NCI-H2196 (cell line): ENCODE measurements at regions not wholly inside any gene's neighbourhood (a gene's known extent, or its start where the extent isn't known, plus 50 kb on each side); places are given as distances from the start of the nearest gene placed in this dataset.
"Not testable (repeated sequence)": the region's sequence is repeated elsewhere in the genome, so short reads cannot be mapped to it uniquely, and the experiment has no call there.

Source experiments
- DNase-seq: peaks from one replicate; lab custom pipeline; 2025; ENCODE audit not compliant: unreplicated experiment; lab: John Stamatoyannopoulos, UW

DNA sequence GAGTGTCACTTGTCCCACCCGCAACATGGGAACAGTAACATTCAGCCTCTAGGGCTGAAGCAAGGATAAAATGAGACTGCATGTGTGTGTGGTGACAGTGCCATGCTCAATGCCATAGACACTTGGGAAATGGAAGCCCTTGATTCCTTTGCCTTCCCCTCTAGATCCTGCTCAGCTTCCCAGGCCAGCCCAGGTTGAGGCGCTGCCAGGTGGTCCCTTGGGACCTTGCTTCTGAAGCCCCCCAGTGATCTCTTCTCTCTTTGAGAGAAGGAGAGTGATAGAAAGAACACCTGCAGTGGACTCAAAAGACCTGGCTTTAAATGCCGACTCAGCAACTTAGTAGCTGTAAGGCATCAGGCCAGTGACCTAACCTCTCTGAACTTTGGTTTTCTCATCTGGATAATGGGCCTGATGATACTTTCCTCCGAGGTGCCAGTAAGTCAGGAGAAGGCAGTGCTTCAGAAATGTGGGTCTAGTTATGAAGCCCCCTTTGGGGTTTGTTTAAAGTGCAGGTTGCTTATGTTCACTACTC is 144.5 kb downstream of the RPLP1 start:
- DNase-seq = no peak

DNA sequence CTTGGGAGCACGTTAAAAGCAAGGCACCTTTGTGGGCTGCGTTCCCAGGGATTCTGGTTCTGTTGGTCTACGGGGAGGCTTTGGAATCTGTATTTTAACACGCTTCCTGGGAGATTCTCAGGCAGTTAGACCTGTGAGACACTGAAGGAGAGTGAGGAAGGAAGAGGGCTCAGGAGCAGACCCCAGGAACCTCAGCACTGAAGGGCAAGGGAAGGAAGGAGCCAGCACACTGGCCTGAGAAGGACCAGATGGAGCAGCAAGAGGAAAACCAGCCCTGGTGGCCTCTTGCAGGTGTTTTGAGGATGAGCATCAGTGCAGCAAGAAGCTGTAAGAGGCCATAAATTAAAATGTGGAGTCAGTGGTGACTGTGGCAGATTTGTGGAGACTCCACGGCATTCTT is 146.7 kb downstream of the RPLP1 start:
- DNase-seq = no peak

DNA sequence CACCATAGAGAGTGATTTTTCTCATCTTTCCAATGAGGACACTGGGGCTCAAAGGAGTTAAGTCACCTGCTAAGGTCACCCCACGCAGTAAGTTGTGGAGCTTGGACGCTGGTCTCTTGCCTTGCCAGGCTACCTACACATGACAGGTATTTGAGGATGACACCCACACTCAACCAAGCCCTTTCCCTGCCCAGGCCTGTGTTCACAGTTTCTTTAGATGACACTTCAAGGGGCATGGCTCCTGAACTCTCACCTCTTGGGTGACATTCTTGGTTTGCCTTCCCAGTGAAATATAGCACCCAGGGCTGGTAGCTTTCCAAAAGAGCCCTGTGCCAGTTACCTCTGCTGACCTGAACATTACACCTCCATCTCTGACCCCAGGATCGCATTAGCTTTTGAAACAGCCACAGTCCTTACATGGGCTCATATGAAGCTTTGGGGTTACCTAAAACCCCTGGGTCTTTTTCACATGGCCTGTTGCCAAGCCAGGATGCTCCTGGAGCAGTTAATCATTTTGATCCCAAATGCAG is 148.0 kb downstream of the RPLP1 start:
- peak; percentile 11 for DNase-seq

DNA sequence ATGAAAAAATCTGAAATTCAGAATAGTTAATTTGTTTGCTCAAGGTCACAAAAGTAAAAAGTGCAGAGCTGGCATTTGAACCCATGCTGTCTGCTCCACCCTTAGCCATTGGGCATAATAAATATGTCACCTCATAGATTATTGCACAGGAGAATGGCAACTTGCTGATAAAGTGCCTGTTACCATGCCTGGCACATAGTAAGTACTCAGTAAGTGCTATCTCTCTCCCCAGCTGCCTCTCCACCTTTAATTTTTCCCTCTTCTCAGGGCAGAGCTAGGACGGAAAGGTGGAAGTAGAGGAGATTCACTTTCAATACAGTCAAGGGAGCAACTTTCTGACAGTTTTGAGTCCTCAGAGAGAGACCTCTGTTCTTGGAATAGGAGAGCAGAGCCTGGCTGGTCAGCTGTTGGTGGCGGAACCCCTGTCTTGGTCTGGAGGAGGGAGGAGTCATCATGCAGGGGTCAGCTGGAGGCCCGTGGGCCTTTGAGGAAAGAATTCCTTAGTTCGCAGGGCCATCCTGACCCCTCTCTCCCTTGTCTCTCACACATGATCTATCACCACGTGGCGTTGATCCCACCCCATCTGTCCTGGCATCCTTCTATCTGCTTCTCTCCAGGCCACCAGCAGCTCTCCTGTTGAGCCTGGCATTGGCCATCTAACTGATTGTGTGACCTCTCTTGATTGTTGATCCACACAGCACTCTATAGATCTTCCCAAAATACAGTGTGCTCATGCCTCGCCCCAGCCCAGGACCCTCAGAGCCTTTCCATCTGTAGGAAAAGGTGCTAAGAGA is 149.3 kb downstream of the RPLP1 start:
- DNase-seq = no peak

DNA sequence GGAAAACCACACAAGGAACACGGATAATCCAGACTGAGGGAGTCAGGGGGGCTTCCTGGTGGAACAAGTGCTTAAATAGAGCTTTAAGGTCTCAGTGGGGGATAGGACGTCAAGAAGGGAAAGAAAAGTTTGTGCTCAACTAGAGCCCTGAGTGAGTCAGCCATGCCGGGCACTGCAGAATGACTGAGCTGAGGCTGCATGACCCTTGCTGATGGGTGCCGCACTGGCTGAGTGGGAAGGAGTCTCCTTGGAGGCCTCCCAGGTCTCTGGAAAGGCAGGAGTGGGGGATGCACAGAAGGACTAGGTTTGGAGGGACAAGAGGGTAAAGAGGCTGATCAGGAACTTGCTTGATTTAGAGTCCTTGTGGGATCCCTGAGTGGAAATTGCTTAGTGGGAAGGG is 150.3 kb downstream of the RPLP1 start:
- no peak for DNase-seq

DNA sequence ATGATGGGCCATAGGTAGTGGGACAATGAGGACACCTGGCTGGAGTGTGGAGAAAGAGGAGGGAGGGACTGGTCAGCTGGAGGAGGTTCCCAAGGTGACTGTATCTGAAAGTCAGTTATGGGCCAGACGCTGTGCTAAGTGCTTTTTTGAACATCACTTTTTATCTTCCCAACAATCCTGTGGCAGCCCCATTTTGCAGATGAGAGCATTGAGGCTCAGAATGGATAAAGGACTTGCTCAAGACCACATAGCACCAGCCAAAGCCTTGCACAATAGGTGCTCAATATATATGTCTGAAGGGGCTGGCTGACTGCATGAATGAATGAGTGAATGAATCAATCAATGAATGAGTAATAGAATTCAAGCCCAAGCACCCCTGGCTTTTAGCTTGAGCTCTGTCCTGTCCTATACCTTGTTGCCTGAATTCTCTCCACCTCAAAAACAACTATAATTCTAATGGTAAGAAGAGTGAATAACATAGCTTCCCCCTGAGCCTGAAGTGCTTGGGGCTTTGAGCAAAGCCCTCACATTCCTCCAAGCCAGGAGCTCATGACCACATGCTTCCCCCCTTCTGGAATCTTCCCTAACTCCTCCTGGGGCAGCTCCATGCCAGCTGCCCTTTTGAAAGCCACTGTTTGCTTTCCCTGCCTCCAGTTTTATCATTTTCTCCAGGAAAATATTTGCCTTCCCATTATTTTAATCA is 150.9 kb downstream of the RPLP1 start:
- no peak for DNase-seq

DNA sequence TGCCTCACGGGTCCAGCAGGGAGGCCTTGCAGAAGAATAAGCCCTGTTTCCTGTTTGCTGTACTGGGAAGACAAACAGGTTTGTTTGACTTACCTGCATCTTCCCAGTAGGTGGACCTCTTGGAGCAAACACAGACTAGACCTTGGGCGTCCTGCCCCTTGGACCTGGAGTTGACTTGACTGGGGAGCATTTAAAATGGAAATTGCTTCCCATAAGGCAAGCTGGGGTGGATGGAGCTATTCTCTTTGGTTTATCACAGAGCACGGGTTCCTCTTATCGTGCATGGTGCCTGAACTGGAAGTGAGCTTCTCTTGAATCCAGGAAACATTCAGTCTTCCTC is 151.4 kb downstream of the RPLP1 start:
- DNase-seq = peak; percentile 44

DNA sequence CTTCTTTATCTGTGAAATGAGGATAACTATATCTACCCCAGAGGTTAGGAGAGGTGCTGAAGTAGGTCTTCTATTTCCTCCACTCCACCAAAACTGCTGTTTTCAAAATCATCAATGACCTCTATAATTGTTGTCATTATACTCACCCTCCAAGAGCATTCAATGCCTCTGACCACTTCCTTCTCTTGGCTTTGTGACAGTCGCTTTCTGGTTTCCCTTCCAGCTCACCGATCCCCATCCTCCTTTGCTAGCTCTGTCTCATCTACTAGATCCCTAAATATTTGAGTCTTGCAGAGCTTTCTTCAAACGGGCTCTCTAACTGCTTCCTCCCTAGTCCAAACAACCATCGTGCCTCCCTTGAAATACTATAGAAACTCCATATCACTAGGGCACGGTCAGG is 153.5 kb downstream of the RPLP1 start:
- DNase-seq = no peak

DNA sequence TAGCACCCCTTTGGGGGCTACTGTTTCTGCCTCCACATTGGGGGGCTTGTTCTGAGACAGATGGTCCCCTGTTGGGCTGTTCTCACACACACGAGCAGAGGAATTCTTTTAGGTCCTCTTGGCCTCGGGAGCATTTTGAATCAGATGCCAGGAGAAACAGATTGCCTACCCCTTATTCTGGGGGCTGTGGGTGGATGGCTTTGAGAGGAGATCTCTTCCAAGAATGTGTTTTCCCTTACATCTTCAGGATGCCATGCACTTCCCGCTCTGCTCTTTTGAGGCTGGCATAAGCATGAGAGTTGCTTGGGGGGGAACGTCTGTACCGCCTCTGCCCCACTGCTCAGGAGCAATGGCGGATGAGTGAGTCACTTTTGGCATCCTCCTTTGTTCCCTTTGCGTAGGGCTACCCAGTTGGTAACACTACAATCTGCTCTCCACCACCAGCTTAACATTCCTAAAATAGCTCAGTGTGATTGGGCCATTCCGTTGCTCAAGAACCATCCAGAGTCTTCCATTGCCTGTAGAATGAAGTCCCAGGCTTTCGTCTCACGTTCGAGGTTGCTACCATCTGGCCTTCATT is 154.4 kb downstream of the RPLP1 start:
- DNase-seq = no peak

DNA sequence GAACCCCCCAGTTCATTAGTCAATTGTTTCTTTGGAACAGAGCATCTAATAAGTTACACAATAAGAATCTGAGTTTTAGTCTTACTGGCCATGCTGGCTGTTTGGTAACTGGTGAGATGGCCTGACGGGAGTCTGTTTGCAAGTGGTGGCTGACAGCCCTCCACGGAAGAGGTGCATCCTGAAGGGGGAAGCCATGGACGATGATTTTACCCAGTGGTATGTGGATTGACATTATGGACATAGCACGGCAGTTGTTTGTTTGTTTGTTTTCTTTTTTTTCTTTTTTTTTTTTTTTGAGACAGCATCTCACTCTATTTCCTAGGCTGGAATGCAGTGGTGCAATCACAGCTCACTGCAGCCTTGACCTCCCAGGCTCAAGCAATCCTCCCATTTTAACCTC is 156.0 kb downstream of the RPLP1 start:
- no peak for DNase-seq

DNA sequence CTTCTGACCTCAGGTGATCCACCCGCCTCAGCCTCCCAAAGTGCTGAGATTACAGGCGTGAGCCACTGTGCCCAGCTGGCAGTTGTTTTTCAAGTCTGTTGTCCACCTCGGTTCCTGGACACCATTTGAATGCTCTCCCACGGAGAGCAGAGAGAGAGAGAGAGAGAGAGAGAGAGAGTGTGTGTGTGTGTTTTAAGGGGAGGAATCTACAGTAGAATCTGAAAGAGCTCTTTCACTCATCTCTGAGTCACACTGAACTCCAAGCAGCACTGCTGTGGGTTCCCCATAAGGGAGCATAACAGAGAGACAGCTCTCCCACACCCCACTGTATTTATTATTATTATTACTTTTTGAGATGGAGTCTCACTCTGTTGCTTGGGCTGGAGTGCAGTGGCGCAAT is 156.6 kb downstream of the RPLP1 start:
- no peak for DNase-seq

DNA sequence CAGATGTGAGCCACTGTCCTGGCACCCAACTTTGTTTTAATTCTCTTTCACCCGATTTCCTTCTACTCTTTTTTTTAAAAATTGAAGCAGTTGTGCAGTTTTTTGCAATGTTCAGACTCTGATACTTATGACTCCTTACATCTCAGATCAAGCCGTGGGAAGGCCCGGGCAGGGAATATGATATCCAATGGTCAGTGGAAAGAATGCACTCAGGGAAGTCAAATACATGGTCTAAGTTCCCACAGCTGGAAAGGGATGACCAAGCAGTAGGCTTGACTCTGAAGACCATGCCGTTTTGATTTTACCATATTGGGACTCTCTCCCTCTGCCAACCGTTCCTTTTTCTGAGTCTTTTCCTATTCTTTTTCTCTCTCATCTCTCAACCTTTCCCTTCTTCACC is 157.2 kb downstream of the RPLP1 start:
- no peak for DNase-seq

DNA sequence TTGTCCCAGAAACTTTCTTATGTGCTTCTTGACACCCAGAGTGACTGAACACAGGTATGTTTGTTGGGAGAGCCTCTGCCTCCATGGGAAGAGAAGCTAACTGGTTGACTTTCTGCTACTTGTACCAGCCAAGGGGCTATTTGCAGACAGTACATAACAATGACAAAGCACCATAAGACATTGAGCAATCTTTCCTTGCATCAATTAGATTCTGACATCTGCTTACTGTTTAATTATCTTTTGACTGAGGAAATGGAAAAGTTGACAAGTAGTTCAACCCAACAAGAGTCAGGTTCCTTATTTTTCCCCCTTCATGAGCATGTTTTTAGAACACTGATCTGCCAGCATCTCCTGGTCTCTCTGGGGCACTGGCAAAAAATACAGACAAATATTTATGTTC is 157.7 kb downstream of the RPLP1 start:
- no peak for DNase-seq

DNA sequence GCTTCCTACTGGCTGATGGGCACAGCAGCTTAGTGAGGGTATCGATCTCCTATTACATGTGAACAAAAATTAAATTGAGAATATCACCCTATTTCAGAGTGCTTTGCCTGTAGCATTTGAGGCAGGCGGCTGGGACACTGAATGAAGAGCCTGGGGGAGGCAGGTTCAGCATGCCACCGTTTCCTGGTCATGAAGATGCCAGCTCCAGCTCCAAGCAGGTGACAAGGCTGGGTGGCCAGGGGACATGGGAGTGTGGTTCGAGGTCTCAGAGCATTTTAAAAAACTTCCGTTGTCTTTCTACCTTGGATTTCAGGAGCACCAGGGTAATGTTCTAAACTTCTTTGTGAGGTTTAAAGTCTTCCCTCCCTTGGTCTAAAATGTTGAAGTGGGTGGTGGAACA is 158.2 kb downstream of the RPLP1 start:
- no peak for DNase-seq

DNA sequence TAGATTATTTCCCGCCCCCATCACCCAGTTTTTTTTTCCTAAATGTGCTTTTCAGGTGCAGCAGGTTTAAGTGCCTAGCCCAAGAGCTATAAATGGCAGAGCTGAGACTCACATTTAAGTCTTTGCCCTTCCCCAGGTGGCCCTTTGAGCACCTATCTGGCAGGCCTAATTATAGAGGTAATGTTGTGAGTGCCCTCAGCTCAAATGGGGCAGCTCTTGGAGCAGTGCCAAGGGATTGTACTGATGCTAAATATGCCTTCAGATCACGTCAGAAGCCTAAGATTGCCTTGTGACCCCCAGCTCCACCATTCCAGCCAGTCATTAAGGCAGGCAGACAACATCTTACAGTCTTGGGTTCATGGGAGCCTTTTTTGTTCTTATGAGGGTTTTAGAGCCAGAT is 159.5 kb downstream of the RPLP1 start:
- no peak for DNase-seq

DNA sequence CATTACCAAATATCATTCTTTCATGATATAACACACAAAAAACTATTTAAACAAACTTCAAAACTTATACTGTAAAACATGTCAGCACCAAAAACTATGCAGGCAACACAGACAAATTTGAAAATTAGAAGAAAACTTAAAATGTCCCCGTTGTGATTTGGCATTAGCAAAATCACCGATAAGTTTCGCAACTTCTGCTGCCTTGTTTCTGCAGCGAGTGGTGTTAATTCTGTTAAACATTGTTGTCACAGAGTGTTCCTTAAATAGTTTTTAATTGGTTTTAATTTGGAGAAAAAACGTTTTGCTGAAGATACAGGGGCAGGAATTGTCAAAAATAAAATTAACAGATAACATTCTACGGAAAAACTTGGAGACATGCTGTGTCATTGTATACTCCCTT is 160.6 kb downstream of the RPLP1 start:
- DNase-seq = no peak

DNA sequence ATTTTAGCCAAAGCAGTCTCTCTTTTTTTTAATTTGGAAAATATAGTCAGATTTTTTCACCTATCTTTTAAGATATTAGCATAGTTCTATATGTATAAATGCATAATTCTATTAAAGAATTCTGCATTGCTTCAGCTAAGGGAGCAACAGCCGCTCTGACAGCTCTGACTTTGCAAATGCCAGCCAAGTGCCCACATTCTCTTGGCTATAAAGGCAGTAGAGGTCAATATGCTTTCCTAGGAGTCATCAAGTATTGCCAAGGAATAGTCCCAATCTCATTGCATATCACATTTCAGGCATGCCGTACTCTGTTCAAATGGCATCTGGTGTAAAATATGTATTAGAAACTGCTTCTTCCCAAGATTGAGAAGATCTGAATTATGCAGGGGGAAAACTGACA is 161.4 kb downstream of the RPLP1 start:
- no peak for DNase-seq

DNA sequence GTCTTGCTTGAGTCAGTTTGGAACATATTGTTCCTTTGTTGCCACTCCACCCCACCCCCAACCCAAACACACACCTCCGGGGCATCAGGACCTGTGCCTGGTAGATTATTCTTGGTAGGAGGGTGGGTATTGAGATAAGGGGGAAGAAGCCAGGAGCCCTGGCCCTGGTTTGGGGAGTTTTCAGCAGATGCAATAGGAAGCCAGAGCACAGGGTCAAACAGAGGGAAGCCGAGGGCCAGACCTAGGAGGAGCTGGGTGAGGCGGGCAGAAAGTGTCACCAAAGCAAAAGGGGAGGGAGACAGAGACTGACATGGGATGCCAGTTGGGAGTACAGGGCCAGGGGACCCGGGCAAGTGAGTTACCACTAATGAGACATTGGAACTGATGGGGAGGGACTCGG is 163.1 kb downstream of the RPLP1 start:
- no peak for DNase-seq

DNA sequence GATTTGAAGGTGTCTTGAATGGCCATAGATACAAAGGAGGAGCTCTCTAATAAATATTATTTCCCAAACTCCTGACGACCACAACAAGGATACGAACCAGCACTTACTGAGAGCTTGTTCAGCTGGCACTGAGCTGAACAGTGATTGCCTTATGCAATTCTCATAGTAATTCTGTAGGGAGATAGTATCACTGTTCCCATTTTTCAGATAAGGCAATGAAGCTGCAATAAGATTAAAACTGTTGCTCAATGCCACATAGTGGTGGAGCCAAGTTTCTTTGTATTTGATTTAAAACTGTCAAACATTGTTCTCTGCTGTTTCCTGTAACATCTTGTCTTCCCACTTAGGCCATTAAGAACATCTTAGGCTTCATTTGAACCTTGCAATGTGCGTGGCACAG is 163.9 kb downstream of the RPLP1 start:
- no peak for DNase-seq

DNA sequence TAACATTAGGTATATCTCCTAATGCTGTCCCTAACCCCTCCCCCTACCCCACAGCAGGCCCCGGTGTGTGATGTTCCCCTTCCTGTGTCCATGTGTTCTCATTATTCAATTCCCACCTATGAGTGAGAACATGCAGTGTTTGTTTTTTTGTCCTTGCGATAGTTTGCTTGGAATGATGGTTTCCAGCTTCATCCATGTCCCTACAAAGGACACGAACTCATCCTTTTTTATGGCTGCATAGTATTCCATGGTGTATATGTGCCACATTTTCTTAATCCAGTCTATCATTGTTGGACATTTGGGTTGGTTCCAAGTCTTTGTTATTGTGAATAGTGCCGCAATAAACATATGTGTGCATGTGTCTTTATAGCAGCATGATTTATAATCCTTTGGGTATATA is 164.5 kb downstream of the RPLP1 start:
- not testable (repeated sequence) for DNase-seq

DNA sequence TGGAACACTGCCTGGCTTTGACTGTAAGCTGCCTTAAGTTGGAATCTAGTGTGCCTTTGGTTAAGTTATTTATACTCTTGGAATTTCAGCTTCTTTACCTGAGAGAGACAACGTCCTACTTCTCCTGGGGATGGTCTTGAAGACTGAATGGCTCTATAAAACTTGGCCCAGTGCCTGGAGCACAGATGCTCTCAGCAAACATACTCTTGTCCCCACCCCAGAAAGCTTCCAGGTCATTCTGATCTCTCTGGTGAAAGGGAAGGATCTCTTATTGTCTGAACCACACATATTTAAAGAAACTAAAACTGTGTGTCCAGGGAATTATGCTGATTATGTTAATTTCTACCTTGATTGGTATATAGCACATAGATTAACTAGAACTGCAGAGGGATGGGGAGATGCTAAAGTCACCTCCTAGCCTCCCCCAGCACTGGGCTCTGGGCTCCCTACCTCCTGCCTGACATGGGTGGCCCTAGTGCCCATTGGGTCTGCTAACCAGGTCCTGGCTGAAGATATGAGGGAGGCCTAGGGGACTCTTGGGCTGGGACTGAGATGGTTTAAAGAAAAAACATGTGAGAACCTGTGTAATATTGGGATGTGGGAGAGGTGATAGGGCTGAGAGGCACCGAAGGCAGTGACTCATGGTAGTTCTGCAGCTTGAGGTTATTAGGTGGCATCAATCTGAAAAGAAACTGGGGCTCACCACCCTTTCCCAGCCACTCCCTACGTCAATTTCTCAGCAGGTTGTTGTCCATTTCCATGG is 171.0 kb downstream of the RPLP1 start:
- DNase-seq = no peak
